ENCODE measurements at regions not wholly inside any gene's neighbourhood (a gene's known extent, or its start where the extent isn't known, plus 50 kb on each side); places are given as distances from the start of the nearest gene placed in this dataset.
"Not testable (repeated sequence)": the region's sequence is repeated elsewhere in the genome, so short reads cannot be mapped to it uniquely, and the experiment has no call there.

GRCh38 chr6:112899541-112899940 is 552.4 kb downstream of the RFPL4B start:
- no peak for DNase-seq

GRCh38 chr6:112903361-112903760 is 556.2 kb downstream of the RFPL4B start:
- DNase-seq: no peak

DNA sequence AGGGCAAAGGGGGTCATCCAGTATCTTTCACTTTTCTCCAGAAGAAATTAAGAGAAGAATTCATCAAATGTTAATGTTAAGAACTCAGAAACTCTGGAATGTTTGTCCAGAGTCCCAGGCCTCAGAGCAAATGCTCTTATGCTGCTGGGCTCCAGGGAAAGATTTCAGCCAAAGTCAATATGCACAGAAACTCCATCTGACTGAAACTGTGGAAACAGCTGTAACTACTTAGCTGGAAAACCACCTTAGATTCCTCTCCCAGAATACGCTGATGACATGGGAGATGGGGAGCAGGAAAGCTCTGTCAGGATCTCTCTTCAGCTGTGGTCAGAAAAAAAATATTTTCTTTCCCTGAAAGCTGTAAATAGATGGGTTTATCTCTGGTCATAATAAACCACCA is 559.6 kb downstream of the RFPL4B start:
- no peak for DNase-seq

- DNase-seq: no peak
These were observed 562.7 kb downstream of the RFPL4B start for GRCh38 chr6:112909781-112910180.

- no peak for DNase-seq
These were observed 563.1 kb downstream of the RFPL4B start for GRCh38 chr6:112910256-112910655.

- no peak for DNase-seq
These were observed 564.8 kb downstream of the RFPL4B start for GRCh38 chr6:112911959-112912358.

DNA sequence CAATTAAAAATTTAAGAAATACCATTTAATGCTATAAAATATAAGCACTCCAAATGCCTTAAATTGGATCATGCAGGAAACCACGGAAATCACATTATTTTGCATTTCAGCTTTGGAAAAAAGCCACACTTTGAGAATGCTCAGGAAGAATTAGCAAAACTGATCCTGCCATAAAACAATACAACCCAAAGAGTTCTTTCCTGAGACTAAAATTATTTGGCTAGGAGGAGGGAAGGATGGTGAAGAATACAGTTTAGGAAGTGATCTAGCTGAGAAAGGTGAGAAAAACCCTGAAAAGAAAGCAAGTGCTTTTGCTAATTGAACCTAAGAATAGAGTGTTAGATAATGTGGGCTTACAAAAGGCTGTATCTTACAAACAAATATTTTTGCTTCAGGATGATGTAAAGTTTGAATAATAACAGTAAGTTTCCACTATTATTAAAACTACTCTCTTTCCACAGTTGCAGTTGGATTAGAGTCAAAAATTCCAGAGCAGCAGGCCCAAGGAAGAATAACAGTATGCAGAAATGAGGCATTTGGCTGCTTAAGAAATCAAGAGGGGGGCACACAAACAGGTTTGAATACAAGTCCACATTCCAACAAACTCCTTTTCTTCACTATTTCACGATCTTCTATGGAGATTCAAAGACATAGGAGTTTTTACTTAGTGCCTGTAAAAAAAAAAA is 565.4 kb downstream of the RFPL4B start:
- no peak for DNase-seq

GRCh38 chr6:112919744-112920143 is 572.6 kb downstream of the RFPL4B start:
- not testable (repeated sequence) for DNase-seq

DNA sequence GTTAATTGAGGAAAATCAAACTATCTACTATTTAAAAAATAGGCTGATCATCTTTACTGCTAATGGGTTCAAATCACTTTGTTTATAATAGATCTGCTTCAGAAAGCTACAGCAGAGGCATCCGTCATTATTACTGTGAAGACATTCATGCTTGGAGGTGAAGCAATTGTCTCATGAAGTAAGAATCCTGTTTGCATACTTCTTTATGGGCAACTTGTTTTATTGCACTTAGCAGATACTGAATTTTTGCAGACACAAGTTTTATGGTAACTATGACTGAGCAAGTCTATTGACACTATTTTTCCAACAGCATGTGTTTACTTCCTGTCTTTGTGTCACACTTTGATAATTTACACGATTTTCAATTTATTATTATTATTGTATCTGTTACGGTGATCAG is 573.9 kb downstream of the RFPL4B start:
- no peak for DNase-seq

DNA sequence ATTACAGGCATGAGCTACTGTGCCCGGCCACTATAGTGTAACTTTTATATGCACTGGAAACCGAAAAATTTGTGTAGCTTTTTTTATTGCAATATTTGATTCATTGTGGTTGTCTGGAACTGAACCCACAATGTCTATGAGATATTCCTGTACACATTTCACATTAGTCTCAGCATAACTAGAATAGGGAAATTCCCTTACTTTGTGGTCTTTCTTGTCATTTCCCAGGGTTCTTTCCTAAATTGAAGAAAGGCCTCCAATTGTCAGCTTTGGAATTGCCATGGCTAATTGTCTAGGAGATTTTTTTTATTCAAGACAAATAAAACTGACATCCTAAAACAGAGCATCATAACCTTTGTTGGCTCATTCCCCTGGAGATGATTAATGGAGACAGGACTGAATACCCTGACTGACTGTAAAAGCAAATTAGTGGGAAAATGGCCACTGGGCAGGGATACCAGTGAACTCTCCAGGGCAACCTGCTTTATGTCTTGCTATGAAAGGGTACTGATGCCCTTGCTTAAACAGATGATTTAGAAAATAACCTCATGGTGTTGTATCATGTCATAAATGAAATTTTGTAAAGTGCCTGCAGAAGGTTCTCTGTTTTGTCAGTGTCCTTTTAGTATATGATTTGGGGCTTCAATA is 576.9 kb downstream of the RFPL4B start:
- no peak for DNase-seq

GRCh38 chr6:112925702-112926101 is 578.6 kb downstream of the RFPL4B start:
- no peak for DNase-seq

- DNase-seq: no peak
These were observed 580.7 kb downstream of the RFPL4B start for GRCh38 chr6:112927641-112928320.

DNA sequence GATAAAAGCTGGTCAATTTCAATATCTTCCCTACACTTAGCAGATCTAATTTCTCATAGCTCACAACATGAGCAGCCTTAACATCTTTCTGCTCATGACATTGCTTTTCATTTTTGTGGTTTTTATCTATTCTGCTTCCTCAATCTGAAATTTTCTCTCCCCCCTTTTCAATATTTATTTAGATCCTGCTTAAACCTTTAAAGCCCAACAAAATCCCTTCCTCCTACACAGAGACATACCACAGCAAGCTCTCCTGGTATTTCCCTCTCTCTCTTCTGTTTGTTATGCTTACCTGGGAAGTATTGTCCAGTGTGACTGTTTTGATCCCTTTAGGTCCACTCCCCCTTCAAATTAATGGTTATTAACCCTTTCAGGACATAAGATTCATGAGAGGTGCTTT is 582.5 kb downstream of the RFPL4B start:
- no peak for DNase-seq

DNA sequence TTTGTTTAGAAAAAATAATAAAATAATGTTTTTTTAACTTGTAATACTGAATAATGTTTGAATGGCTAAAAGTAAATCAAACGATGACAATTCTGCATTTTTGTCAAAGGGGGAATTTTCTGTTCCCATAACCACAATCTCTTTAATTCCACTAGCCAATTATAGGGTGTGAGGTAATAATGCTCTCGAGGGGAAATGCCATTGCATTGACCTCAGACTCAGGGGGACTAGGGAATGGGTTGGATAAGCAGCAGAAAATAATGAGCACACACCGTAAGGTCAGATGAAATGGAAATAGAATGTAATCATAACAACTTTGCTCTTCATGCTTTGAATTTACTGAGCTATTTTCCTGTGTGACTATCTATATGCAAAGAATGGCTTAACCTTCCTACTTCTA is 584.7 kb downstream of the RFPL4B start:
- DNase-seq: no peak

DNA sequence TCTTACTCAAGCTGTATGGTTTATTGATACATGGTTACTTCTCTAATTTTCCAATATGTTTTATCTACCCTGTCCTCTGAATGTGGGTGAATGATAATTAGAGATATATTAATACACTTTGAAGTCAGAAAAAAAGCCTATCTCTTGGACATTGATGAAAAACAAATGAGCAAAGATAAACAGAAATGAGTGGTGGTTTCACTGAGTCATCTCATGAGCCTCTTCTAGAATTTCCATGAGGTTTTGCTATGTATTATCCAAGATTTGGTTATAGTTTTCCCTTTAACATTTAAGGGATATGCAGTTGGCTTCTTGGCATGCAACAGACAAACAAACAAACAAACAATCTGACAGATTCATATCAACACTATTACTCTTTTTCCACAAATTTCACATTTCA is 586.8 kb downstream of the RFPL4B start:
- DNase-seq: no peak

DNA sequence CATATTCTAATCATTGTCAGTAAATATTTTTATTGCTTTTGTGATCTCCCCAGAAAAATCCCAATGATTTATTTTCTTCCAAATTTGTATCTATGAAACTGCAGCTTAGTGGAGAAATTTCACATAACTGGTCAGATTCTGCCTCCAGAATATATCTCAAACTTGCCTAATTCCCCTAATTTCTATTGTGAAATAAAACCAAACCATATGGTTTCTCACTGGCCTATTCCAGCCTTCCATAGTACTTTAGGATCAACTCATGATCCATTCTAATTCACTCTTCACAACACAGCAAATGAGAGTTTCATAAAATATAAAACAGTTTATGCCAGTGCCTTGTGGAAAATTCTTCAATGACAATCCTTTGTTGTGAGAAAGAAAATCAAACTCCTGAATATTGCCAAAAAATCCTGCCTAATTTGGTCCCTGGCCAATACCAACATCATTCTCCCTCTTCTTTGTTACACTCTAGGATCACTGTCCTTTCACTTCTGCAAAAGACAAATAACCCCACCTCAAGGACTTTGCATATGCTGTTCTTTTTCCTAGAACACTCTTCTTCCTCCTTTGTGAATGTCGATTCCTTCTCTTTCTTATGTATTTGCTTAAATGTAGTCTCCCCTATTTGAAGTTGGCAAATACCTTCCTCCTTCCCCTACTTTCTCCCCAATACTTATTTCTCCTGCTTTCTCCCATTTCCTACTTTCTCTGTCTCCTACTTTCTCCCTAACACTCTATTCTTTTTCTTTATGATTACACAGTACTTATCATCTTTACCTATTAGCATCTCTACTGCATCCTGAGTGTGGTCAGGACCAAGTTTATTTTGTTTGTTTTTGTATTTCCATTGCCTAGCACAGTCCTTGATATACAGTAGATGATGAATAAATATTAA is 587.5 kb downstream of the RFPL4B start:
- no peak for DNase-seq

DNA sequence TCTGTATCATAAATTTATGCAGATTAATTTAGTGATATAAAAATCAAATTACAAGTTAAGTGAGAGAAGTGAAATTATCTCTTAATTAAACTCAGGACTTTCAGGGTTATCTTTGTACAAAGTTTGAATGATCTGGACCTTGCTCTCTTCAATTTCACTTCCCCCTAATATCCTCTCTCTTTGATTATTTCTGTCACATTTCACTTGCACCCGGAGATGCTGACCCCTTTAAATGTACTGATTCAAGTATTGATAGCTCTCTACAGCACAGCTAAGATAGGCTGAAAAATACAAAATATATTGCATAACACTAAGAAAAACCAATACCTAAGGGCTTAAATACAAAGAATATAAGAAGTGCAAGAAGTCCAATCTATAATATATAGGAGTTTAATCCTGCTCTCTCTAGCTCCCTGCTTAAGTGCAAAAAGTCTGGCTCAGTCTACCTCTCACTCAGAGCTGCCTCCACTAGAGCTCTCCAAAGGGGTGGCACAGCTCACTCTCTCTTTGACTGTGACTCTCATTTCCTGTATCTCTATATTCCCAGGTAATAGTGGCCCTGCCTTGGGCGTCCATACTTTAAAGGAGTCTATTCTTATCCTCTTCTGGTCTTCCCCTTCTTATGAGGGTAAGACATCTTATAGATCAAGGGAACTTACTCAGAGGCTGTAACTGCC is 588.4 kb downstream of the RFPL4B start:
- DNase-seq: no peak

GRCh38 chr6:112936079-112936472 is 588.9 kb downstream of the RFPL4B start:
- no peak for DNase-seq

- DNase-seq: no peak
These were observed 589.4 kb downstream of the RFPL4B start for GRCh38 chr6:112936504-112936903.

- not testable (repeated sequence) for DNase-seq
These were observed 590.6 kb downstream of the RFPL4B start for GRCh38 chr6:112937690-112938089.

GRCh38 chr6:112938650-112939049 is 591.5 kb downstream of the RFPL4B start:
- no peak for DNase-seq

DNA sequence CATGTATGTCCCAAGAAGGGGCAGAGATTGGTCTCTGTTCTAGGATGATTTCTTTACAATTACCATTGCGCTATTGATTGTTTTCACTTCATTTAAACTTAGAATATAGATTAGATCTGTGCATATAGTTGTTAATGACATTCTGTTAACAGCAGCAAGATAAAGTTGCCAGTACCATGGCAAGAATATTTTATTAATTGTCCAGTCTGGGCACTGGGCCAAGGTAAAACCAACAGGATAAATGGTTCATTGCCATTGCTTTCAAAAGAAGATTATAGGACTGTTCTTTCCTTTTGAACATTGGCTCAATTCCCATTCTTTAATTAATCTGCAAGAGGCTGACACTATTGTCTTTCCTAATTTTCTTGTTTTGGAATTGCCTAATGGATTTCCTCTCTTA is 592.4 kb downstream of the RFPL4B start:
- DNase-seq: no peak

- DNase-seq: no peak
These were observed 594.5 kb downstream of the RFPL4B start for GRCh38 chr6:112941613-112942012.
